ENCODE measurements at regions not wholly inside any gene's neighbourhood (a gene's known extent, or its start where the extent isn't known, plus 50 kb on each side); places are given as distances from the start of the nearest gene placed in this dataset.

DNA sequence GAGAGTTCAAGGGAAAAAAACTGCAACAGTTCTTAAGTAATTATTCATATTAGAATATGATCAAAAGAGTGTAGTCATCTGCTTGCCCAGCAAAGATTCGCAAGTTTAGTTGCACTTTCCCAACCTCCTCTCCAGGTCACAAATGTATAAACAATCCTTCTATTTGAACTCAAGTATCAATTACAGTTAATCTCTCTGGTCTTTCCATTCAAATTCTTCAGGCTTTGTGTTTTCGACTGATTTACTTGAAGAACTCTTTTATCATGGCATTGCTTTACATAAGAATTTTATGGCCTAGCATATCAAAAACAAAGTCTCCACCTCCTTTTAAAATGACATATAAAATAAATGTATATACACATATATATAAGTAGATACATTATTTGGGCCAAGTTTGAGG, 1009.6 kb upstream of the DIAPH2 start:
- TF ChIP-seq, protein P1, sequence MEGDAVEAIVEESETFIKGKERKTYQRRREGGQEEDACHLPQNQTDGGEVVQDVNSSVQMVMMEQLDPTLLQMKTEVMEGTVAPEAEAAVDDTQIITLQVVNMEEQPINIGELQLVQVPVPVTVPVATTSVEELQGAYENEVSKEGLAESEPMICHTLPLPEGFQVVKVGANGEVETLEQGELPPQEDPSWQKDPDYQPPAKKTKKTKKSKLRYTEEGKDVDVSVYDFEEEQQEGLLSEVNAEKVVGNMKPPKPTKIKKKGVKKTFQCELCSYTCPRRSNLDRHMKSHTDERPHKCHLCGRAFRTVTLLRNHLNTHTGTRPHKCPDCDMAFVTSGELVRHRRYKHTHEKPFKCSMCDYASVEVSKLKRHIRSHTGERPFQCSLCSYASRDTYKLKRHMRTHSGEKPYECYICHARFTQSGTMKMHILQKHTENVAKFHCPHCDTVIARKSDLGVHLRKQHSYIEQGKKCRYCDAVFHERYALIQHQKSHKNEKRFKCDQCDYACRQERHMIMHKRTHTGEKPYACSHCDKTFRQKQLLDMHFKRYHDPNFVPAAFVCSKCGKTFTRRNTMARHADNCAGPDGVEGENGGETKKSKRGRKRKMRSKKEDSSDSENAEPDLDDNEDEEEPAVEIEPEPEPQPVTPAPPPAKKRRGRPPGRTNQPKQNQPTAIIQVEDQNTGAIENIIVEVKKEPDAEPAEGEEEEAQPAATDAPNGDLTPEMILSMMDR (IDR thresholded peaks at IDR 0.05; ENCODE audit: control extremely low read depth, extremely low read depth, low read depth, missing control alignments): no peak
- no peak for DNase-seq (ENCODE audit: extremely low spot score)
- ChIA-PET POLR2A (no interaction called here), CTCF (no interaction called here)

DNA sequence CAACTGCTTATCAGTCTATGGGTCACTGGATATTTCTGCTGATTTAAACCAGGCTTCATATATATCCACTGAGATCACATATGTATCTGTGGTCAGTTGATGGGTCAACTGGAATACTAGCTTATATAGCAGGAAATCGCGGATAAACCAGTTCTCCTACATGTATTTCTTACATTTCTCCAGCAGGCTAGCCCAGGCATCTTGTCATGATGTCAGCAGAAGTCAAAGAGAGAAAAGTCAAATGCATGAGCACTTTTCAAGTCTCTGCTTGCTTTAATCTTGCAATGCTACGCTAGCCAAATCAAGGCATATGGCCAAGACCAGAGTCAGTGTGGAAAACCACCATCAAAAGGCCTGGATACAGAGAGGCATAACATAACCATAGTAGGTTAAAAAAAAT, 1008.8 kb upstream of the DIAPH2 start:
- ChIA-PET POLR2A (no interaction called here), CTCF (no interaction called here)
- no peak for DNase-seq (ENCODE audit: extremely low spot score)
- TF ChIP-seq, protein P1 (IDR thresholded peaks at IDR 0.05; ENCODE audit: control extremely low read depth, extremely low read depth, low read depth, missing control alignments): no peak

DNA sequence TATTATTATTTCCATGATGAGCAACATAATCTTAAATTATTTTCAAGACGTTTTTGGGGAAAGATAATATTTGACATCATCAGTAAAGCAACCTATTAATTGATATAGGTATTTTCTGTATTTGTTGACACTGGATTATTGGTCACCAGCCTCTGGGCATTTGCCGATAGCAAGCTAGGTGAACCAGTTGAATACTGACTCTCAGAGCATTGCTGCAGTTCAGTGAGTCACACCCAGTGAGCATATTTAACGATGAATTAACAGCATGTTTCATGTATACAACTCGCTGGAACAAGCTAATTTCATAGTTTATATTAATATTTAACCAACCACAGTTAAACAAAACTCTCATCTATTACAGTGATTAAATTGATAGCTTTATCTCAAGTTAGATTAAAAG, 1006.0 kb upstream of the DIAPH2 start:
- POLR2A ChIA-PET: no interaction called here
- no peak for DNase-seq (ENCODE audit: extremely low spot score)
- TF ChIP-seq, protein P1 (IDR thresholded peaks at IDR 0.05; ENCODE audit: control extremely low read depth, extremely low read depth, low read depth, missing control alignments): no peak
- CTCF ChIA-PET: no interaction called here

GRCh38 chrX:95693365-95693764, 991.3 kb upstream of the DIAPH2 start:
- DNase-seq (ENCODE audit: extremely low spot score): no peak
- TF ChIP-seq, protein P1 (IDR thresholded peaks at IDR 0.05; ENCODE audit: control extremely low read depth, extremely low read depth, low read depth, missing control alignments): no peak
- ChIA-PET CTCF (no interaction called here), POLR2A (no interaction called here)

GRCh38 chrX:95703696-95704095, 980.9 kb upstream of the DIAPH2 start:
- DNase-seq (ENCODE audit: extremely low spot score): no peak
- POLR2A ChIA-PET: no interaction called here
- TF ChIP-seq, protein P1 (IDR thresholded peaks at IDR 0.05; ENCODE audit: control extremely low read depth, extremely low read depth, low read depth, missing control alignments): no peak
- CTCF ChIA-PET: no interaction called here

DNA sequence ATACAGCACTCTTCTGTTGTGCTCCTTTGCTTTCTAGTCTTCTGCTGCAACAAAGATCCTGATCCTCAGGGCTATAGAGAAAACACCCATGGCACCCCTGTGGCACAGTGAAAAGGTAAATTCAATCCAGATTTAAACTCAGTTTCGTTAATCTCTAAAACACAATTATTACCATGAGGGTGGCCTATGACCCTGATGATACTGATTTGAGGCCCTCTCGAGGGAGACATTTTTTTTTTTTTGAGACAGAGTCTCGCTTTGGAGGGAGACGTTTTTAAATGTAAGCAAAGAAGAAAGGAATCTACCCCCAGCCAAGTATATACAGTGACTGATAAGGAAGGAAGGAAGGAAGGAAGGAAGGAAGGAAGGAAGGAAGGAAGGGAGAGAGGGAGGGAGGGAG, 967.8 kb upstream of the DIAPH2 start:
- ChIA-PET POLR2A (no interaction called here), CTCF (no interaction called here)
- no peak for DNase-seq (ENCODE audit: extremely low spot score)
- TF ChIP-seq, protein P1 (IDR thresholded peaks at IDR 0.05; ENCODE audit: control extremely low read depth, extremely low read depth, low read depth, missing control alignments): no peak

DNA sequence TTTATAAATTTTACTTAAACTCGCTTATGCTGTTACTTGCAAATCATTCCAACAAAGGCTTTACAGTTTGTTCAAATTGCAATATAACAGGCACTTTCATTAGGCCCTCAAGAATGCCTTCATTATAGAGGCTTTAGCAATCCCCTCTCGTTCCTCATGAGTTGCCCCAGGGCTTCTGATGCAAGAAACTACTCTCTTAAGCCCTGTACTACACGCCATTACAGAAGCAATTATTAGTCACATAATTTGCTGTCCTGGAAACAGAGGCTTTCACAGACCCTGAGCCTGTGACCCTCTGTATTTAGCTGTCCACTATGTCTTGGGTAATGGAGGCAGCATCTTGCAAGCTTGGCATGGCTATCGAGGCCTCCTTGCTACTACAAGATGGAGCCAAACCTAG, 965.9 kb upstream of the DIAPH2 start:
- TF ChIP-seq, protein P1 (IDR thresholded peaks at IDR 0.05; ENCODE audit: control extremely low read depth, extremely low read depth, low read depth, missing control alignments): no peak
- CTCF ChIA-PET: no interaction called here
- POLR2A ChIA-PET: no interaction called here
- no peak for DNase-seq (ENCODE audit: extremely low spot score)
